Lung (tissue), 11 donors: ENCODE measurements at regions not wholly inside any gene's neighbourhood (a gene's known extent, or its start where the extent isn't known, plus 50 kb on each side); places are given as distances from the start of the nearest gene placed in this dataset.
"Not testable (repeated sequence)": the region's sequence is repeated elsewhere in the genome, so short reads cannot be mapped to it uniquely, and the experiment has no call there.

Source experiments
- ATAC-seq: fragments of 200-7000 bp; cut with Tn5 transposase; one replicate; pipeline ENCODE4 v1.9.1; 2020; ENCODE audit warnings: moderate number of reproducible peaks; ENCODE audit not compliant: insufficient read depth, low FRiP score
- DNase-seq, 3 donors: peaks; one replicate each; pipeline ENCODE4 v3.0.0-alpha.2; 2013 to 2017
- H3K27ac ChIP-seq, 2 donors: one replicate each; pipeline ENCODE4 v1.5.1; 2013; ENCODE audit warnings: mild to moderate bottlenecking in 2 of 2, moderate library complexity in 2 of 2, control low read depth in 1 of 2, inconsistent platforms in 1 of 2, low read depth in 1 of 2, low read length in 1 of 2
- H3K27me3 ChIP-seq, 3 donors: one replicate each; pipeline ENCODE4 v1.5.1; 2013; ENCODE audit warnings: low read length in 2 of 3; ENCODE audit not compliant: control insufficient read depth in 3 of 3, insufficient read depth in 3 of 3
- H3K36me3 ChIP-seq, 4 donors: one replicate each; pipeline ENCODE4 v1.5.1; 2013; ENCODE audit warnings: low read length in 4 of 4, mild to moderate bottlenecking in 1 of 4, moderate library complexity in 1 of 4; ENCODE audit not compliant: control insufficient read depth in 4 of 4, insufficient read depth in 4 of 4
- H3K4me1 ChIP-seq, 5 donors: one replicate each; pipeline ENCODE4 v1.5.1; 2013; ENCODE audit warnings: low read length in 5 of 5, mild to moderate bottlenecking in 2 of 5, moderate library complexity in 1 of 5; ENCODE audit not compliant: control insufficient read depth in 5 of 5, insufficient read depth in 5 of 5
- H3K4me3 ChIP-seq: one replicate; pipeline ENCODE4 v1.5.1; 2013; ENCODE audit warnings: mild to moderate bottlenecking, control low read depth, moderate library complexity
- H3K9ac ChIP-seq, 2 donors: one replicate each; pipeline ENCODE4 v1.5.1; 2013; ENCODE audit warnings: low read length in 2 of 2, control low read depth in 1 of 2; ENCODE audit not compliant: insufficient read depth in 1 of 2
- H3K9me3 ChIP-seq, 4 donors: one replicate each; pipeline ENCODE4 v1.5.1; 2013; ENCODE audit warnings: low read length in 3 of 4, mild to moderate bottlenecking in 1 of 4, moderate library complexity in 1 of 4; ENCODE audit not compliant: control insufficient read depth in 4 of 4, insufficient read depth in 3 of 4
- CTCF ChIP-seq: IDR thresholded peaks from 2 replicates; pipeline ENCODE4 v1.5.1; 2012; ENCODE audit warnings: mild to moderate bottlenecking; ENCODE audit errors: control extremely low read depth, extremely low read depth
- WGBS, 2 donors: extraction: QIAGEN DNeasy Blood & Tissue Kit; methylation state at CpG; one replicate each; pipeline ENCODE4 v1.1.7; 2013; 5-methylcytosine and 5-hydroxymethylcytosine counted together
- donor health status: control.
- donor health status: control.
- donor health status: Bipolar disorder and iron deficiency.
- donor health status: healthy.
- donor health status: DM: yes; HTN: yes; CAD: no.

- DNase-seq = no peak
- no peaks in the 10 kb centered on the region for H3K27me3 ChIP-seq
These were observed 426.5 kb upstream of the NFIA start for GRCh38 chr1:60655679-60656355.

GRCh38 chr1:60640033-60640551 is 442.3 kb upstream of the NFIA start:
- not testable (repeated sequence) for H3K27ac ChIP-seq, DNase-seq, H3K36me3 ChIP-seq, H3K9me3 ChIP-seq, H3K9ac ChIP-seq, H3K27me3 ChIP-seq, ATAC-seq, H3K4me3 ChIP-seq
- H3K4me1 ChIP-seq = peaks cover 0 to 16% (median 4%) of the 10 kb centered on the region in 5 donors
- WGBS, 2 donors = 89 to 93% methylated on average over 21 to 32 of the region's 32 CpGs

More at GRCh38 chr1:60655679-60656355, 426.5 kb upstream of the NFIA start:
- 81 to 91% methylated on average over 2 of the region's 2 CpGs for WGBS, 2 donors
- Histone ChIP-seq H3K4me1 (no peaks in the 10 kb centered on the region), H3K4me3 (no peak overlapping the region), H3K36me3 (no peaks in the 10 kb centered on the region), H3K9ac (no peak overlapping the region), H3K27ac (no peak overlapping the region), H3K9me3 (peaks cover 0 to 6% (median 0%) of the 10 kb centered on the region in 4 donors)
- no peak for ATAC-seq
- TF ChIP-seq CTCF = no peak

- no peak for TF ChIP-seq CTCF
- Histone ChIP-seq H3K36me3 (no peaks in the 10 kb centered on the region), H3K9ac (no peak overlapping the region), H3K27ac (no peak overlapping the region), H3K9me3 (no peaks in the 10 kb centered on the region), H3K4me3 (no peak overlapping the region), H3K27me3 (no peaks in the 10 kb centered on the region), H3K4me1 (peaks cover 0 to 16% (median 4%) of the 10 kb centered on the region in 5 donors)
- ATAC-seq (no peak), DNase-seq (peak in 1 of 3 donors; percentile 13)
These were observed 443.1 kb upstream of the NFIA start for GRCh38 chr1:60639287-60639686.

GRCh38 chr1:60637651-60638050 is 444.7 kb upstream of the NFIA start:
- TF ChIP-seq CTCF = no peak
- no peak overlapping the region for H3K27ac ChIP-seq
- no peak overlapping the region for H3K9ac ChIP-seq
- WGBS, 2 donors = 80 to 85% methylated on average over 1 of the region's 1 CpG
- H3K27me3 ChIP-seq = no peaks in the 10 kb centered on the region
- no peaks in the 10 kb centered on the region for H3K9me3 ChIP-seq
- no peak for DNase-seq
- no peak for ATAC-seq
- no peak overlapping the region for H3K4me3 ChIP-seq
- H3K4me1 ChIP-seq = peaks cover 0 to 16% (median 4%) of the 10 kb centered on the region in 5 donors
- H3K36me3 ChIP-seq = no peaks in the 10 kb centered on the region
